Mucosa of rectum (tissue), 2 donors: ENCODE measurements at regions not wholly inside any gene's neighbourhood (a gene's known extent, or its start where the extent isn't known, plus 50 kb on each side); places are given as distances from the start of the nearest gene placed in this dataset.

Source experiments
- H3K27ac ChIP-seq, 2 donors: one replicate each; pipeline ENCODE4 v1.7.0; 2013; ENCODE audit warnings: inconsistent platforms in 2 of 2, low read depth in 2 of 2, low read length in 2 of 2
- H3K27me3 ChIP-seq, 2 donors: one replicate each; pipeline ENCODE4 v1.7.0; 2013; ENCODE audit warnings: low read length in 2 of 2; ENCODE audit not compliant: control insufficient read depth in 2 of 2, insufficient read depth in 2 of 2
- H3K36me3 ChIP-seq, 2 donors: one replicate each; pipeline ENCODE4 v1.7.0; 2013; ENCODE audit warnings: low read length in 2 of 2; ENCODE audit not compliant: control insufficient read depth in 2 of 2, insufficient read depth in 2 of 2
- H3K4me1 ChIP-seq, 2 donors: one replicate each; pipeline ENCODE4 v1.7.0; 2013; ENCODE audit warnings: low read length in 2 of 2, mild to moderate bottlenecking in 1 of 2; ENCODE audit not compliant: control insufficient read depth in 2 of 2, insufficient read depth in 2 of 2
- H3K4me3 ChIP-seq, 2 donors: one replicate each; pipeline ENCODE4 v1.7.0; 2013; ENCODE audit warnings: low read length in 2 of 2
- H3K9ac ChIP-seq, 2 donors: one replicate each; pipeline ENCODE4 v1.7.0; 2013; ENCODE audit warnings: low read length in 2 of 2, low read depth in 1 of 2, mild to moderate bottlenecking in 1 of 2
- H3K9me3 ChIP-seq, 2 donors: one replicate each; pipeline ENCODE4 v1.7.0; 2013; ENCODE audit warnings: low read length in 2 of 2; ENCODE audit not compliant: control insufficient read depth in 2 of 2
- donor health status: healthy.
- donor health status: Normal muscosa, but diverticular disease.

GRCh38 chr2:143957321-143957720 lies 562.6 kb downstream of the ZEB2 start:
- Histone ChIP-seq H3K9me3 (no peaks in the 10 kb centered on the region), H3K27me3 (no peaks in the 10 kb centered on the region), H3K4me3 (no peak overlapping the region), H3K9ac (no peak overlapping the region), H3K36me3 (no peaks in the 10 kb centered on the region), H3K4me1 (no peaks in the 10 kb centered on the region), H3K27ac (no peak overlapping the region)

DNA sequence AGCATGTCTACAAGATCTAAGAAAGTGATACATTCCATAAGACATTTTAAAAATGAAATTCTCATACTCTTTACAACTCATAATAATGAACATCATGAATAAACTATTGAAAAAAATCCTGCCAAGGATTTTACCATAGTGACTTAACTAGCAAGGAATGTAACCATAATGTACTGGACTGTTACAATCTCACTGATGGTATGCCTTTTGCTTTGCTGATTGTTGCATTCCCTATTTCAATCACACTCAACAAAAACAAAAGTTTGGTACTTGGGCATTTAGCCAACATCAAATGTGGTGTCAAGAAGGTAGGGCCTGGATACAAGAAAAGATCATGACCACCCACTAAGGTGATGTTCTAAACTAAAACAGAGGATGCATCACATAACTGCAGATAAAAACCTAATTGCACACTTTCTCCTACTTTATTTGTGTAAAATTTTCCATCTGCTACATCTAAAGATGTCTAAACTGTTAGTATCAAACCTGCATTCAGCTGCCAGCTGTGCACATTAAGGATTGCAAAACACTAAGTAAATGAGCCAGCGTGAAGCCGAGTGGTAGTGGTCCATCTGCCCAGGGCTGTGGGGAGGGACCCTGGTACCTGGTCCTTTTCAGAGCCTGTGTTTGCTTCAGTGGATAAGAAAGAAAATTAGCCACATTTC lies 564.4 kb downstream of the ZEB2 start:
- H3K27ac ChIP-seq: peak overlapping the region; percentile 2 to 5
- no peak overlapping the region for H3K4me3 ChIP-seq
- no peaks in the 10 kb centered on the region for H3K36me3 ChIP-seq
- H3K9me3 ChIP-seq: no peaks in the 10 kb centered on the region
- no peak overlapping the region for H3K9ac ChIP-seq
- no peaks in the 10 kb centered on the region for H3K4me1 ChIP-seq
- H3K27me3 ChIP-seq: no peaks in the 10 kb centered on the region

DNA sequence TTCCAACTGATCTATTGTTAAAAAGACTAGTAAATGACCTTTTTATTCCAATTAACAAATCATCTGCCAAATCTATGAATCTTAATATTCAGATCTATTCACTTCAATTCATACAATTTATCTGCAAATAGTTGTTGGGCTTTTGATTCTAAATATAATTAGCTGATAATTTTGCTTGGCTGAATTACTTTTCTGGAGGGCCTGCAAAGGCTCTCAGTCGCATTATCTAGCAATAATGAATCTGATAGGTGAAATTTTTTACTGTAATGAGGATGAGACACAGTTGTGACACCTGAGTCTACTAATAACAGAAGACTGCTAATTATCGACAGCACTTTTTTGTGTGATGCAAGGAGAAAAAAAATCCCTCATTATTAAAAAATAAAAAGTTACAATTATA lies 565.1 kb downstream of the ZEB2 start:
- H3K9ac ChIP-seq: no peak overlapping the region
- no peaks in the 10 kb centered on the region for H3K36me3 ChIP-seq
- no peak overlapping the region for H3K4me3 ChIP-seq
- no peaks in the 10 kb centered on the region for H3K4me1 ChIP-seq
- H3K27ac ChIP-seq: peak overlapping the region in 1 of 2 donors; percentile 42
- H3K27me3 ChIP-seq: no peaks in the 10 kb centered on the region
- no peaks in the 10 kb centered on the region for H3K9me3 ChIP-seq

DNA sequence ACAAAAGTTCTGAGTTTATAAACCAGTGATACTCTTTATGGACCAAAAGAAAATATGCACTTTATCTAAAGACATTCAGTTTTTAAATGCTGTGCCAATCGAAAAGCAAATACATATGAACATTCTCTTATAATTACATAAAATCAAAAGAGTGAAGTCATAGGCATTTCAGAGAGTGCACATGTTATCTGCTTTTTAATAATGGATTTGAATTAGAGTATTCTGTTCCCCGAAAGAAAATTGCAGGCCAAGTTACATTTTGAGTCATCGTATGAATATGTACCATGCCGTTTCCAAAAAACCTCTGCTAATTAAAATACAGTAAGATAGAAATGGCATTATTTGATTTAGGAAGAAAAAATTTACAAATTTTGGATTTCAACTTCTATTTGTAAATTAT lies 565.7 kb downstream of the ZEB2 start:
- Histone ChIP-seq H3K9me3 (no peaks in the 10 kb centered on the region), H3K27me3 (no peaks in the 10 kb centered on the region), H3K36me3 (no peaks in the 10 kb centered on the region), H3K9ac (no peak overlapping the region), H3K4me3 (no peak overlapping the region), H3K4me1 (no peaks in the 10 kb centered on the region), H3K27ac (no peak overlapping the region)

DNA sequence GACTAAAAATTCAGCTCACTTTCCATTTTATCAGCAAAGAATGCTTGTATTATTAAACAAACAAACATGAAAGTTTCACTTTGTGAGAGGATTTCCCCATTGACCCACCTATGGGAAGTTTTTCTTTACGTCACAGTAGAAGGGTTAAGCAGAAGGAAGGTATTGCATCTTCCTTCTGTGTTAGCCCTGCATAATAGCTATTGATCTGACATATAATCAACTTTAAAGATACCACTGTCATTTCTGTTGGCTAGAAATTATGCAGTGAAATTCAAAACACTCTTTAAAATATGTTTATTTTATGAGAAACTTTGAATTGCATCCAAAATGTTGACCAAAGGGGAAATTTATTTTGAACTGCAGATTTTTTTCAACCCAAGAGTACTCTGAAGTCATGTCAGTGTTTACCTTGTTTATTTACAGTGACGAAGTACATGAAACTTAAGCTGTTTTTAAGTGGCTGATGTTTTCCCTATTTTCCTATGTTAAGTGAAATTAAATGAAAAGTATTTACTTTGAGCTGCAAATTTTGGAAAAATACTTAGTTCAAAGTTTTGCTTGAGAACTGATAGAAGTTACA lies 566.4 kb downstream of the ZEB2 start:
- H3K4me1 ChIP-seq: no peaks in the 10 kb centered on the region
- no peaks in the 10 kb centered on the region for H3K27me3 ChIP-seq
- no peaks in the 10 kb centered on the region for H3K9me3 ChIP-seq
- H3K27ac ChIP-seq: peak overlapping the region in 1 of 2 donors; percentile 42
- no peak overlapping the region for H3K4me3 ChIP-seq
- H3K9ac ChIP-seq: no peak overlapping the region
- H3K36me3 ChIP-seq: no peaks in the 10 kb centered on the region

DNA sequence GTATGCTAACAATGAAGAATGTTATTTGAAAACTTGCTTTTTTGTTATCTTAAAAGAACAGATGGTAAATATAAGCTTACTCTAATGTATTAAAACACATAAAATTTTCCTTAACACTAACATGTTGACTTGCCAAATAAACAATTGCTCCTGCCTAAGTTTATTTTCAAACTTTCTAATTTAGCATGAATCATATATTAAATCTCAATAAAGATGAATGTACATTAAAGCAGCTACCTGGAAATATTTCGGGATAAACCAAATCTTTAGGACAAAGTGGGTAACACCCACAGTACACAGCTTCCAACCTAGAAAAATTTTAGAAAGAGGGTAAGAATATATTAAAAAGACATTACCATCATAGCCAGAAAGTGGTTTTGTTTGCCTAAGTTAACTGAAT lies 567.4 kb downstream of the ZEB2 start:
- no peak overlapping the region for H3K27ac ChIP-seq
- no peaks in the 10 kb centered on the region for H3K27me3 ChIP-seq
- no peak overlapping the region for H3K4me3 ChIP-seq
- no peak overlapping the region for H3K9ac ChIP-seq
- H3K36me3 ChIP-seq: no peaks in the 10 kb centered on the region
- no peaks in the 10 kb centered on the region for H3K9me3 ChIP-seq
- no peaks in the 10 kb centered on the region for H3K4me1 ChIP-seq

- Histone ChIP-seq H3K4me1 (no peaks in the 10 kb centered on the region), H3K36me3 (no peaks in the 10 kb centered on the region), H3K27me3 (no peaks in the 10 kb centered on the region), H3K9ac (no peak overlapping the region), H3K27ac (no peak overlapping the region), H3K9me3 (no peaks in the 10 kb centered on the region), H3K4me3 (no peak overlapping the region)
Measured at GRCh38 chr2:143950704-143951103, 569.2 kb downstream of the ZEB2 start.

DNA sequence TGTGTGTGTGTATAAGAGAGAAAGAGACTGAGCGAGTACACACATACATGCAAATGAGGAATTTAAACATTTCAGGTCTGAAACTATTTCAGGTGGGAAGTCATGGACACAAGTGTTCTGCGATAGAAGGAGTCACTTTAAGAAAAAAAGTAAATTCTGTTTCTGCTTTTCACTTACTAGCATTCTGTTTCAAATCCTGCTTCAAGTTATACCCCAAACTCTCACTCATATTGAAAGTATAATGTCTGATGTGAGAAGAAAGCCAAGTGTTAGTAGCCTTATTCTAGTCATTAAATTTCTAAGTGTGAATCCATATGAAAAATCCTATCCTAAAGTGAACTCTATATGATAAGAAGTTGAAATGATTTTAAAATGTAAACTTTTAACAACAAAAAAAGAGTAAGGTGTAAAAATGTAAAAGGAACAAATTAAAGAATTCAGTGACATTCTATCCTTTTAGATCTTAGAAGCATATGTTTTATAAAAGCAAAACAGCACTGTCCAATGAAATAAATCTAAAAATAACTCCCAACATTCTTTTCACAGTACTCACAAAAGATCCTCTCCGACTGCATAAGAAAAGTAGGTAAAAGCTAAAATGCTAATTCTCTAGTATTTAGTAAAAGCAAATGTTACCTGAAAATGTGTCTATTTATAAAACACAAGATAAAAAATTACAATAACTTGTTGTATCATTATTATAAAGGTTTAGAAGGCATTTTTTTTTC lies 570.6 kb downstream of the ZEB2 start:
- H3K4me1 ChIP-seq: no peaks in the 10 kb centered on the region
- no peak overlapping the region for H3K9ac ChIP-seq
- no peaks in the 10 kb centered on the region for H3K9me3 ChIP-seq
- H3K27ac ChIP-seq: no peak overlapping the region
- no peaks in the 10 kb centered on the region for H3K36me3 ChIP-seq
- no peak overlapping the region for H3K4me3 ChIP-seq
- no peaks in the 10 kb centered on the region for H3K27me3 ChIP-seq

- H3K27ac ChIP-seq: no peak overlapping the region
- H3K36me3 ChIP-seq: no peaks in the 10 kb centered on the region
- H3K9ac ChIP-seq: no peak overlapping the region
- H3K4me3 ChIP-seq: no peak overlapping the region
- H3K27me3 ChIP-seq: no peaks in the 10 kb centered on the region
- H3K9me3 ChIP-seq: no peaks in the 10 kb centered on the region
- H3K4me1 ChIP-seq: no peaks in the 10 kb centered on the region
Measured at GRCh38 chr2:143948710-143949109, 571.2 kb downstream of the ZEB2 start.
